CD4-positive, alpha-beta T cell treated with Interleukin-4 for 4 hours (primary cell): ENCODE measurements at regions not wholly inside any gene's neighbourhood (a gene's known extent, or its start where the extent isn't known, plus 50 kb on each side); places are given as distances from the start of the nearest gene placed in this dataset.
"Not testable (repeated sequence)": the region's sequence is repeated elsewhere in the genome, so short reads cannot be mapped to it uniquely, and the experiment has no call there.

Experiments used
- DNase-seq: peaks from one replicate; pipeline ENCODE4 v3.0.0-alpha.2; 2020

DNA sequence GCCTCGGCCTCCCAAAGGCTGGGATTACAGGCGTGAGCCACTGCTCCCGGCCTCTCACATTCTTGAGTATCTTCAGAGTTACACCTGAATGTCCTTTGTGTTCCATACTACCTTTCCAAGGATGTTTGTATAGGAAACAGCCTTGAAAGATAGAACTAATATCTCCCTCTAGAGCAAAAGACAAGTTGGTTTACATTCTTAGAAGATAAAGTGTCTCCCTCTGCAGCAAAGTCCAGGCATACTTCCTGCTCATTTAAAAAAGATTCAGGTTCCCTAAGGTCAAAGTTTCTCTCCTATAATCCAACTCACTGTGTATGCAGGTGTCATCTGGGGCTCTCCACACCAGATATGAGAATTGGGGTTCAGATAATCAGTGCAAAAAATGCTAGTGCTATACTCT lies 224.4 kb downstream of the TPBG start:
- DNase-seq, result no peak

DNA sequence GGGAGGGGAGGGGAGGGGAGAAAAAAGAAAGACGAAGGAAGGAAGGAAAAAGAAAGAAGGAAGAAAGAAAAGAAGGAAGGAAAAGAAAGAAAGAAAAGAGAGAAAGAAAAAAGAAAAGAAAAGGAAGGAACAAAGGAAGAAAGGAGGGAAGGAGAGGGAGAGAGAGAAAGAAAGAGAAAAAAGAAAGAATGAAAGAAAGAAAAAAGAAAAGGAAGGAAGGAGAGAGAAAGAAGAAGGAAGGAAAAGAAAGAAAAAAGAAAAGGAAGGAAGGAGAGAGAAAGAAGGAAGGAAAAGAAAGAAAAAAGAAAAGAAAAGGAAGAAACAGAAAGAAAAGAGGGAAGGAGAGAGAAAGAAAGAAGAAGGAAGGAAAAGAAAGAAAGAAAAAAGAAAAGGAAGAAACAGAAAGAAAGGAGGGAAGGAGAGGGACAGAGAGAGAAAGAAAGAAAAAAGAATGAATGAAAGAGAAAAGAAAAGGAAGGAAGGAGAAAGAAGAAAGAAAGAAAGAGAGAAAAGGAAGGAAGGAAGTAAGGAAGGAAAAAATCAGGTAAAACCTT lies 225.3 kb downstream of the TPBG start:
- DNase-seq, result no peak

DNA sequence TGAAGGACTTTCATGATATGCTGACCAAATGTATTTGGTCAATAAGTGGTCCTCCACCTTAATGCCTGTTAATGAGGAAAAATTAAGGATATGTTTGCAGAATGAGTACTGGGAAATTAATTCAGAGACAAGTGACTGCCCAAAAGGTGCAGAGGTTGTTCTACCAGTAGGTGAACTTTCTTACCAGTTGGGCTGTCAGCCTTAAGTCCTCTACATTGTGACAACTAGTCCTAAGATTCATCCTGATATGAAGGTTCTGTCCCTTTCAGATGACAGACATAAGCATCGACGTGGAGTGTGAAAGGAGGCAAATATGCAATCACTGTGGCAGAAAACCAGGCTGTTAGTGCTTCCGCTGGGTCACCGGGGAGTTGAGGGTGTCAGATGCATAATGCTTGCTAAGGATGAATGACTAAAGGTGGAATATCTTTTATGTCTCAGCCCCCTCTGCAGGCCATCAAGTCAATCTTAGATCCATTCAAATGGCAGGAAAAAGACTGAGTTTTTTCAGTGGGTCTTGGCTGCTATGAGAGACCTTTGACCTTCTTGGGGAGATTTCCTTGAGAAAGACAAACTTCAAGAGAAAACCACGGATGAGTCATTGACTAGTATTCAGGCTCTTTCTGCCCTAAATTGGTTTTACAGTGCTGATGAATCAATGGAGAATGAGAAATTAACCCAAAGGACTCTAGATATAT lies 226.0 kb downstream of the TPBG start:
- DNase-seq, result no peak

DNA sequence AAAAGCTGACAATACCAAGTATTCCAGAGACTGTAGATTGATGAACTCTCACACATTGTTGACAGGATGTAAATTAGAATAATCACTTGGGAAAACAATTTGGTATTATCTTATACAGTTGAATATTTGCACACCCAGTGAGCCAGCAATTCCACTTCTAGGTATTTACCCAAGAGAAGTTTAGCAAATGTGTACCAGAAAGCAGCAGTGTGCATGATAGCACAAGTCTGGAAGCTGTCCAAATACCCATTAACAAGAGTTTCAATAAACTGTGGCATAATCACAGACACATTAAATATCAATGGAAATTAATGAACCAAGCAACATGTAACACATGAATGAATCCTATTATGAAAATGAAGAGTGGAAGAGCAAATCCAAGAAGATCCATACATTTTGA lies 233.6 kb downstream of the TPBG start:
- DNase-seq, result no peak

DNA sequence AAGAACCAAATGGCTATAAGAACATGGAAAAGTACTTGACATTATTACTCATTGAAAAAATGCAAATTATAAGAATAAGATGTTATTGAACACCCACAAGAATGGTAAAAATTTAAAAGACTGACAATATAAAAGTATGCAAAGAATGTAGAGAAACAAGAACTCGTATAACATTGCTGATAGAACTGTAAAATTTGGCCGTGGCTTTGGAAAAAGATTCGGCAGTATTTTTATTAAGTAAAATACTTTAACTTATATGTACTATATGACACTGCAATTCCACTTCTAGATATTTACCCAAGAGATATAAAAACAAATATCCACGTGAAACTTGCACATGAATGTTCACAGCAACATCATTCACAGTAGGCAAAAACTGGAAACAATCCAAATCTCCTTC lies 239.2 kb downstream of the TPBG start:
- no peak for DNase-seq

DNA sequence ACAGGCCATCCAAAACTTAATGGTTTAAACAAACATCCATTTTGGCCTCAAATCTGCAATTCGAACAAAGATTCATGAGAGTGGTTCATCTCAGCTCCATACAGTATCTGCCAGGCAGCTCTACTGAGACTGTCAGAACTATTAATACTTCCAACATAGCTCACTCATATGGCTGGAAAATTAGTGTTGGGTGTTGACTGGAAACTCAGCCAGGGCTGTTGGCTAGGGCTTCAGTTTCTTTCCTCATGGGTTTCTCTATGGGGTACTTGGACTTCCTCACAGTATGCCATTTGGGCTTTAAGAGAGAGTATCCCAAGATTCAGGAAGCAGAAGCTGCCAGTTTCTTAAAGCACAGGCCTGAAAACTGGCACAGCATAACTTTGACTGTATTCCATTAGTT lies 240.3 kb downstream of the TPBG start:
- no peak for DNase-seq

DNA sequence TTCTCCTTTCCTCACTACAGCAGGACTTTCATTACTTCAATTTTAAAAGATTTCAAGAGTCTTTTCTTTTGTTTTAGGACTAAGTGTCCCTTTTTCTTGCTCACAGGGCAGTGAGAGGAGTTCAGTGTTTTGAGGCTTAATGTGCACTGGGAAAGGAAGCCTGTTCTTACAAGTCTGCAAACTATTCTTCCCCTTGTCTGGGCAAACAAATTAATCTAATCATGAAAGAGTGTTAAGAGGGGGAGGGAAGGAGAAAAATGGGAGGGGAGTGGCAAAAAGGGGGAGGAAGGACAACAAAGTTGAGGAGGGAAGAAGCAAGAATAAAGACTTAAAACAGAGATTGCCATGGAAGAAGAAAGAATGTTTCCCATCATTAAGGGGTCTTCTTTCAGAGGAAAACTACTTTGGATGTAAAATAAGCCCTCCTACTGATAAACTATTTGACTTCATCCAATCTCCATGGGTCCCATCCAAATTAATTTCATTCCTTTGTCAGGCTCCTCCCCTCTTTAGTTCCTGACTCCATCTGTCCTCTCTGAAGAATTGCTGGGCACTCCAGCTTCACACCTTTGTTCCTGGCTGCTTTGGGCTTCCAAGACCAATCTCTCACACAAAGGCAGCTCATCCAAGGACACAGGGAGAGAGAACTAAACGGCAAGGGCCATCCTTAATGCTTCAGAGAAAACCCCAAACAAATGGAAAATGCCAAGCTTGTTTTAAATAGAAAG lies 244.5 kb downstream of the TPBG start:
- no peak for DNase-seq

DNA sequence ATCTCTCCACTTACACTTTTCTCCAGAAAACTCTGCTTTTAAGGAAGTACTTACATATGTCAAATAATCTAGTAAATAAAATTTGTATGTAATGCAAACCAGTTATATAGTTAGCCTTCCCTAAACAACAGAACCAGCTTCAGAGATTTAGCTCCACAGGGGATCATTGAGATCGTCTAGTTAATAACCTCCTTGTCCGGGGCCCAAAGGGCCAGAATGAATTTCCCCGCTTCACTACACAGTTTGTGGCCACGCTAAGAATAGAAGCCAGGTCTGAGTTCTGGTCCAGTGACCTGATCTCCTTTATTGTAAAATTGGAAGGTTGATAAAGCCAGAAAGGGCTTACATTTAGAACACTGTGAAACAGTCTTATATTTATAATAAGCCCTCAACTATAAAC lies 245.2 kb downstream of the TPBG start:
- no peak for DNase-seq

DNA sequence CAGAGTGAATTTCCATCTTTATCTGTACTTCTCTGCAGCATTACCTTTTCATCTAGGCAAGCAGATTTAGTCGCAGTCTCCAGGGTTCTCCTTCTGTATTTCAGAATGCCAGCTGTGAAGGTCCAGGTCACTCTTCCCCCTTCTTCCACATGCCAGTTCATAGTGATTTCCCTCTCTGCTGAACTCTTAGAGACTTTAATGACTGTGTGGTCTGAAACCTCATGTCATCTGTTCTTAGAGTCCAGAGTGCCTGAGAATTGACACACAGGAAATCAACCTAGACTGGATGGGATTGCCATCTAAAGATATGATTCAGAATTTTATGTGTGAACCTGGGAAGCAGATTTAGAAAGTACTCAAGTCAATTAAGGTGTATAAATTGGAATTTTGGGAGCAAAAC lies 248.1 kb downstream of the TPBG start:
- no peak for DNase-seq

DNA sequence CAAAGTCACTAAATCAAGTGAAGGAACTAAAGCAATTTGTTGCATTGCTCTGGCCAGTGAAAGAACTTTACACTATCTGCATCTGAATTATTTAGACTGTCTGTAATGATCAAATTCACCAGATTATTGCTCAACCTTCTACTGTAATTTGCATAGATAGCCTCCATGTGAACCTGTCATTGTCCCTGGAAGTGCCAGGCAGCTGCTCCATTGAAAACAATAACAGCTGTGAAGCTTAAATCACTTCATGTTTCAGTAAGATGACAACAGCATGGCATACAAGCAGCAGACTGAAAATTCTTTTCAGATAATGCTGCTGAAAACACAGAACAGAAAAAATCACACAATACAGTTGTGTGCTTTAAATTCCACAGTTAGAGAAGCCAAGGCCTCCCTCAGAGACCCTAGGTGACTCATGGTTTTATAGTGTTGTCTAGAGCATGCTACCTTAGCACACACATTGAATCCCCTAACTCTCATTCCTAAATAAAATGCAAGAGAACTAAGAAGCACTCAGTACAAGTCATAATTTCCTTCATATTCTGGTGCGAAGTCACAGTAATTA lies 248.9 kb downstream of the TPBG start:
- DNase-seq, result no peak

DNA sequence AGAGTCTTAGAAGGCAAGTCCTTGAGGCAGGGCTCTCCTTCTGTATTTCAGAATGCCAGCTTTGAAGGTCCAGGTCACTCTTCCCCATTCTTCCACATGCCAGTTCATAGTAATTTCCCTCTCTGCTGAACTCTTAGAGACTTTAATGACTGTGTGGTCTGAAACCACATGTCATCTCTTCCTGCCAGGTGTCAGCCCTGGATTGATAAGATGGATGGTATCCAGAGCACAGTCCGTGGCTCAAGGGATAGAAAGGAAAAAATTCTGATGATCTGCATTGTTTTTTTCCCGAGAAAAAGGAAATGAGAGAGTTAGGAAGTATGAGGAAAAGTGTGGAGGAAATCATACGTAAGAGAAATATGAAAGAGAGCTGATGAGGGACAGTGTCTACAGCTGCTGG lies 250.9 kb downstream of the TPBG start:
- no peak for DNase-seq

DNA sequence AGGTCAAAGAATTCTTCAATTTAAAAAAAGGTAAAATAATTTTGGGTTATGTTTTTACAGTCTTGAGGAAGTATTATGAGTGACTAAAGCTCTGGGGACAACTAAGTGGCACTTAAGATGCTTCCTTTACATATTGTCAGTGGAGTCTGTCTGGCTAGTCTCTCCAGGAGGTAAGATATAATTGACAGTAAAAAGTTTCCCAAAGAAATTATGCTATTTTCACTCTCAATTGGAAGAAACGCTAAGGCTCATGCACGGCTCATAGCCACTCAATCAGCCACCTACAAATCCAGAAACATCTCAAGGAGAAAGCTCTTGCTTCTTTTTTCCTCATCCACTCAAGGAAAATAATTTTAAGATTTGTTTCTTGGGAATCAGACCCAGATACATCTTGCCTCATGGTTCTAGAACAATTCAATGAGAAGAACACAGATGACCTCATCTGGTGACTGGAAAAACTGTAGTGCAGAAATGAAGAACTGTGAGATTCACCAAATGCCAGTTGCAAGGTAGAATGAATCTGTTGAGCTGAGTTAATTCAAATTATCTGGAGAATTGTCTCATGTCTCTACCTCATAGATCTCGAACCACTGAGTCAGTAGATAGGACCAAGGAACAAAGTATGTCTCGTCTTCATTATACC lies 252.9 kb downstream of the TPBG start:
- DNase-seq, result no peak

DNA sequence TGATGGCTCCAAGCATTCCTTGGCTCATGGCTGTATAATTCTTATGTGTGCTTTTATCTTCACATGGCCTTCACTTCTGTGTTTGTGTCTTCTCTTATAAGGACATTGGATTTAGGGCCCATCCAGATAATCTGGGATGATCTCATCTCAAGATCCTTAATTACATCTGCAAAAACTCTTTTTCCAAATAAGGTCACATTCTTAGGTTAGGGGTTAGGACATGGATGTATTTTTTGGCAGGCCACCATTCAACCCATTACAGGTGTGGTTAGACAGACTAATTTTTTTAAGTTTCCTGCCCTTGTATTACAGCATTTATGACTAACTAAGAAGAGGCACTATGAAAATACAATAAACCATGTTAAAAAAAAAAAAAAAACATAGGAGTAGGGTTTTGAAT lies 254.0 kb downstream of the TPBG start:
- no peak for DNase-seq

DNA sequence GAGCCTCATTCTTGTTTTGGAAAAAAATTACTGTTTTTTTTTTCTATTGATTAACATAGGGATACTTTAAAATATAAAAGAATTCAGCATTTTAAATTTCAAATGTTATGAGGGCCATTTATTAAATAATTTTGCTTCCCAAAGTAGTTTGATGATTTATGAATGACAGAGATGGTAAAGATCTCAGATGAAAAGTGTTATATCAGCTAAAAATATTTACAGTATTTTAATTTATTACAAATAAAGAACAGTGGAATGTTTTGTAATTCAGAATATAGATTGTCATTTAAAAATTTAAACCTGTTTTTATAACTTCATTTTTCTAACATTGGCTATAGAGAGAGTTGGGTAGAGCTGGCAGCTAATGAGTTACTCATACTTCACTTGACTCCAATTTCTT lies 256.0 kb downstream of the TPBG start:
- DNase-seq, result no peak

DNA sequence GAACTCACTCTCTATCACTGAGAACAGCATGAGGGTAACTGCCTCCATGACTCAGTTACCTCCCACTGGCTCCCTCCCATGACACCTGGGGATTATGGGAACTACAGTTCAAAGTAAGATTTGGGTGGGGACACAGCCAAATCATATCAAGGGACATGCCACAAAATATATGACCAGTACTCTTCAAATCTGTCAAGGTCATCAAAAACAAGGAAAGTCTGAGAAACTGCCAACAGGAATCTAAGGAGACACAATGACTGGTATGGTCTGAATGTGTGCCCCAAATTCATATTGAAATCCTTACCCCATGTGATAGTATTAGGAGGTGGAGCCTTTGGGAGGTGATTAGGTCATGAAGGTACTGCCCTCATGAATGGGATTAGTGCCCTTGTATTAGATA lies 258.8 kb downstream of the TPBG start:
- DNase-seq, result no peak

DNA sequence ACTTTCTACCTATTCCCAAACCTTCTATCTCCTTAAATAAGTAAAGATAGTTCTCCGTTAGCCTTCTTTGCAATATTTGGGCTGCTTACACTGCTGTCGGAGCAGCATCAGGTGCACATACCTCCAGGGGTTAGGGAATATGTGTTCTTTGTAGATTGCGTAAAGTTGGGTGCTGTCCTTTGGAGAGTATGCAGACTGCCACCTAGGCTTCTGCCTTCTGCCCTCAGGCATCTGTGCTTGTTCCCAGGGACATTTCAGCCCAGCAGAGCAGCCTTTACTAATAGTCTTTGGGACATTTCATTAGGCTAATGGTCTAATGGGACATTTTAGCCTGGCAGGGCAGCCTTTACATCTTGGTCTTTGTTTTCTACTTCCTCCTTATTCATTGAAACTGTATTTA lies 260.6 kb downstream of the TPBG start:
- no peak for DNase-seq

DNA sequence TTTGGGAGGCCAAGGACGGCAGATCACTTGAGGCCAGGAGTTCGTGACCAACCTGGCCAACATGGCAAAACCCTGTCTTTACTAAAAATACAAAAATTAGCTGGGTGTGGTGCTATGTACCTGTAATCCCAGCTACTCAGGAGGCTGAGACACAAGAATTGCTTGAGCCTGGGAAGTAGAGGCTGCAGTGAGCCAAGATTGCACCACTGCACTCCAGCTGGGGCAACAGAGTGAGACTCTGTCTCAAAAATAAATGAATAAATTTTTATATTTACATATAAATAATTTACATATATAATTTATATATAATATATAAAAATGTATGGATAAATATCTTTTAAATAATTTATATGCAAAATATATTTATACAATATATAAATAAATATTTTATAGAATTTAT lies 263.3 kb downstream of the TPBG start:
- not testable (repeated sequence) for DNase-seq

DNA sequence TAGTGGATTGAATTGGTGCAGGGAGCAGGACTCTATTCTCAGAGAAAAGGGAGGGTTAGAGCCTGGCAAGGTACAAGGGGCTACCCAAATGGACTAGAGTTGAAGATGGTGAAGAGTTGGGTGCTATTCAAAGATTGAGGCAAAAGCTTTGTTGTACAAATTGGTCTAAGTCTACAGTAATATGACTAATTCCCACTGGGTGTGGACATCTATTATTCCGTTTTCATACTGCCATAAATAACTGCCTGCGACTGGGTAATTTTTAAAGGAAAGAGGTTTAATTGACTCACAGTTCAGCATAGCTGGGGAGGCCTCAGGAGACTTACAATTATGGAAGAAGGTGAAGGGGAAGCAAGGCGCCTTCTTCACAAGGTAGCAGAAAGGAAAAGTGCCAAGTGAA lies 266.3 kb downstream of the TPBG start:
- DNase-seq, result no peak

DNA sequence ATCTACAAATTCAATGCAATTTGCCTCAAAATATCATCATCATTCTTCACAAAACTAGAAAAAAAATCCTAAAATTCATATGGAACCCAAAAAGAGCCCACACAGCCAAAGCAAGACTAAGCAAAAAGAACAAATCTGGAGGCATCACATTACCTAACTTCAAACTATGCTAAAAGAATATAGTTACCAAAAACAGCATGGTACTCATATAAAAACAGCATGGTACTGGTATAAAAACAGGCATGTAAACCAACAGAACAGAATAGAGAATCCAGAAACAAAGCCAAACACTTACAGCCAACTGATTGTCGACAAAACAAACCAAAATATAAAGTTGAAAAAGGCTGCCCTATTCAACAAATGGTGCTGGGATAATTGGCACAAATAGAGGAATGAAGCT lies 278.1 kb downstream of the TPBG start:
- DNase-seq, result no peak

DNA sequence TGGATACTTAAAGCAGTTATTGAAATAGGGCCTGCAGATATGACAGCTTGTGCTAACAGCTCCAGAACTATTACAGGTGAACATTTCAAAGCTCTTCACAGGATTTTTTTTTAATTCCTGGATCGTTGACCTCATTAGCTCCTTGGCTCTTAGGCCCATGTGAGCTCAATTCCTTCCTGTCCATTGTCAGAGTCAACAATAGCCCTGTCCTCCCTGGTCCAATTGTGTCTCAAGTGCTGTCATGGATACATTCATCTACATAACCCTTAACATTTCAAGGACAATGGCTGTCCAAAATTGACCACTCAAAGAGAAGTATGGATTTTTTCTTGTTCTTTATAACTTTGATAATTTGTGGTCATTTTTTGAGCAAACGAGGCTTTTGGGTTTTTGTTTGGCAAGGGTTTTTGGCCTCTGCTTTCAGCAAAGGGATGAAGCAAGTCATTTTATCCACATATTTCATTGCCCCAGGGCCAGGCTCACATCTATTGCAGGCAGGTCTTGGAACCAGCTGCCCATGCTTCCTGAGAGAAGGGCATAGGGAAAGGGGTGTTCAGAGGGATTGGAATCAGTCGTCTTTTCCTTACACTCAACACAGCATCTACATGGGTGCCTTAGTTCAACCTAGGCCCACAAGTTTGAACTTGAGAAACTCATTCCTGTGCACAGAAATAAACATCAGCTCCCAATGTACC lies 282.1 kb downstream of the TPBG start:
- no peak for DNase-seq

DNA sequence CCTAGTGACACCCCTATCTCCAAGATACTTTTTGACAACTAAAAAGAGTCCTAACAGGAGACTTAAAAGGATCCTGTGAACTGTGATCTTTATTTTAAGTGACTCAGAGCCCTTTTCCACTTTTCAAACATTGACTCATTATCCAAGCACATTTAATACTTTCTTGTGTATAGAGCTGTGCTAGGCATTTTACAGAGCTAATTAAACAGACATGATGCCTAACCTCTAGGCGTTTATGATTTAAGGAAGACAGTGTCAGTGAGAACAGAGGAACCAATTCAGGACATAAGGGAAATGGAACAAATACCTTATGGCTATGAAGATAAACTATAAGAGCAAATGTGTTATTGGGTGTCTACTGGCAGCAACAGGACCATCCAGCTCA lies 282.6 kb downstream of the TPBG start:
- no peak for DNase-seq

DNA sequence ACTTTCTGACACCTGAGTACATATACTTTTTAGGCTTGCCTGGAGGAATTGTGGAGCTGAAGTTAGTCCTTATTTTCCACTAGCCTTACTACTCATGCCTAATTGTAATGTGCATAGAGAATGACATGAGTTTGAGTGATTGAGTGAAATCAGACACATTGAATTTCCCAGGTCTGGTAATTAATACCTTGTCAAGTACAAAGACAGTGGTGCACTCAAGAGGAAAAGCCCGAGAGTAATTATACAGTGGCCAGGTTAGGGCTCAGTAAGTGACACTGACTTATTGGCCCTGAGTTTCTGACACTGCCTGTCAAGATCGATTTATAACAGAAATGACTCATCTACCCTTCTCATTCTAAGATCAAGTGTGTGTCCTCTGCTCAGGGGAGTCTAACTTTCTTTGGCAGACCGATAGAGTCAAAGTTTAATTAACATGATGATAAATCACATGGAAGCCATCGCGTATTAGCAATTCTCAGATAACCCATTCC lies 288.3 kb downstream of the TPBG start:
- no peak for DNase-seq

DNA sequence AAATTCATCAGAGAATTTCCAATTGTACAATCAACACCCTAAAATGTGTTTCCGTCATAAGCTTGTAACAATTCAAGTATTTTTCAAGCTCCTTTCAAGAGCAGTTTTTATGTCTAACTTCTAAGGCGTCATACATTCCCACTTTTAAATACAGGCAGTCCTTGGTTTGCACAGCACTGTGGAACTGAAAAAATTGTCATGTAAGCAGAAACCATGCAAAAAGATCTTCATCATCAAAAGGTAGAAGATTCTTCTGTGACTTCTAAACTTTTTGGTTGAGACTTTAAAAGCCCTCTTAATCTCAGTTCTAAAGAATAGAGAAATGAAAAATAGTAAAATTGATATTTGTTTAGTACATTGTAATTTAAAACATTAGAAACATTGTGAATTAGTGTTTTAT lies 315.6 kb downstream of the TPBG start:
- no peak for DNase-seq
